Neural progenitor cell (in vitro differentiated cells): ENCODE measurements at regions not wholly inside any gene's neighbourhood (a gene's known extent, or its start where the extent isn't known, plus 50 kb on each side); places are given as distances from the start of the nearest gene placed in this dataset.

Experiments used
- DNase-seq: peaks from one replicate; pipeline ENCODE4 v3.0.0-alpha.2; 2016; ENCODE audit warnings: low spot score
- H2AFZ ChIP-seq: fragments of 200-600 bp; sonication (generic); replicated peaks from 2 replicates; pipeline ENCODE4 v1.6.1; 2016; ENCODE audit warnings: antibody characterized with exemption
- H3F3A ChIP-seq: fragments of 200-600 bp; sonication (generic); 2 replicates; pipeline ENCODE4 v1.6.1; 2016; ENCODE audit warnings: antibody characterized with exemption, low read depth
- H3K27ac ChIP-seq: fragments of 200-600 bp; sonication (generic); 2 replicates; pipeline ENCODE4 v1.5.1; 2016; ENCODE audit warnings: mild to moderate bottlenecking
- H3K27me3 ChIP-seq: fragments of 200-600 bp; sonication (generic); 2 replicates; pipeline ENCODE4 v1.6.1; 2016; ENCODE audit warnings: mild to moderate bottlenecking, moderate library complexity
- H3K36me3 ChIP-seq: fragments of 200-600 bp; sonication (generic); 2 replicates; pipeline ENCODE4 v1.5.1; 2016
- H3K4me1 ChIP-seq: fragments of 200-600 bp; sonication (generic); 2 replicates; pipeline ENCODE4 v1.6.1; 2016; ENCODE audit warnings: mixed run types
- H3K4me2 ChIP-seq: fragments of 200-600 bp; sonication (generic); 2 replicates; pipeline ENCODE4 v1.6.1; 2016
- H3K4me3 ChIP-seq: fragments of 200-600 bp; sonication (generic); 2 replicates; pipeline ENCODE4 v1.5.1; 2016
- H3K79me2 ChIP-seq: fragments of 200-600 bp; sonication (generic); 2 replicates; pipeline ENCODE4 v1.6.1; 2016; ENCODE audit warnings: low read depth
- H3K9ac ChIP-seq: fragments of 200-600 bp; sonication (generic); 2 replicates; pipeline ENCODE4 v1.6.1; 2016
- H3K9me3 ChIP-seq: fragments of 200-600 bp; sonication (generic); 2 replicates; pipeline ENCODE4 v1.5.1; 2016; ENCODE audit warnings: low read depth
- H4K20me1 ChIP-seq: fragments of 200-600 bp; sonication (generic); 2 replicates; pipeline ENCODE4 v1.6.1; 2016; ENCODE audit warnings: low read depth
- H3K27ac Mint-ChIP-seq: 3 replicates; pipeline ENCODE4 v1.8.0; 2021; ENCODE audit warnings: mixed read lengths
- H3K27me3 Mint-ChIP-seq: 2 replicates; pipeline ENCODE4 v1.8.0; 2022; ENCODE audit warnings: low read depth, mild to moderate bottlenecking, inconsistent platforms, moderate library complexity, mixed read lengths; ENCODE audit not compliant: insufficient read depth
- H3K36me3 Mint-ChIP-seq: 3 replicates; pipeline ENCODE4 v1.8.0; 2021; ENCODE audit warnings: mixed read lengths
- H3K4me1 Mint-ChIP-seq: 3 replicates; pipeline ENCODE4 v1.8.0; 2021; ENCODE audit warnings: mixed read lengths
- H3K4me3 Mint-ChIP-seq: 3 replicates; pipeline ENCODE4 v1.8.0; 2021; ENCODE audit warnings: mild to moderate bottlenecking, moderate library complexity, mixed read lengths
- H3K9me3 Mint-ChIP-seq: 3 replicates; pipeline ENCODE4 v1.8.0; 2020; ENCODE audit warnings: mixed read lengths
- CTCF ChIP-seq: fragments of 200-600 bp; sonication (generic); IDR thresholded peaks from 2 replicates; pipeline ENCODE4 v1.5.1; 2017; ENCODE audit warnings: antibody characterized with exemption, mild to moderate bottlenecking
- EZH2 ChIP-seq: fragments of 200-600 bp; sonication (generic); IDR thresholded peaks from 2 replicates; pipeline ENCODE4 v1.6.1; 2017; ENCODE audit warnings: antibody characterized with exemption, mild to moderate bottlenecking, moderate library complexity
- EZH2phosphoT487 ChIP-seq: fragments of 200-600 bp; sonication (generic); IDR thresholded peaks from 2 replicates; pipeline ENCODE4 v1.6.1; 2017; ENCODE audit warnings: antibody characterized with exemption

- Histone ChIP-seq H3K36me3 (no peaks in the 10 kb centered on the region), H3F3A (no peaks in the 10 kb centered on the region), H3K27ac (no peak overlapping the region), H3K27me3 (no peaks in the 10 kb centered on the region), H3K9me3 (no peaks in the 10 kb centered on the region), H4K20me1 (no peaks in the 10 kb centered on the region), H3K4me3 (no peak overlapping the region), H2AFZ (no peak overlapping the region), H3K4me2 (no peak overlapping the region), H3K4me1 (no peaks in the 10 kb centered on the region), H3K9ac (no peak overlapping the region), H3K79me2 (no peaks in the 10 kb centered on the region)
- H3K27ac Mint-ChIP-seq: no peak overlapping the region
- H3K4me1 Mint-ChIP-seq: no peaks in the 10 kb centered on the region
- no peak for TF ChIP-seq EZH2phosphoT487
- H3K27me3 Mint-ChIP-seq: no peaks in the 10 kb centered on the region
- no peak for DNase-seq
- H3K4me3 Mint-ChIP-seq: no peak overlapping the region
- peaks cover 2% of the 10 kb centered on the region for H3K9me3 Mint-ChIP-seq
- no peaks in the 10 kb centered on the region for H3K36me3 Mint-ChIP-seq
Observed at GRCh38 chr12:93148412-93148811, 219.3 kb upstream of the EEA1 start.

GRCh38 chr12:93149229-93149628 is 220.1 kb upstream of the EEA1 start:
- H3K4me1 Mint-ChIP-seq: no peaks in the 10 kb centered on the region
- H3K79me2 ChIP-seq: no peaks in the 10 kb centered on the region
- H3K27me3 ChIP-seq: no peaks in the 10 kb centered on the region
- no peaks in the 10 kb centered on the region for H4K20me1 ChIP-seq
- no peaks in the 10 kb centered on the region for H3K27me3 Mint-ChIP-seq
- no peaks in the 10 kb centered on the region for H3K36me3 Mint-ChIP-seq
- H3K9me3 Mint-ChIP-seq: peaks cover 2% of the 10 kb centered on the region
- no peaks in the 10 kb centered on the region for H3K36me3 ChIP-seq
- H3K9ac ChIP-seq: no peak overlapping the region
- no peaks in the 10 kb centered on the region for H3K4me1 ChIP-seq
- H2AFZ ChIP-seq: no peak overlapping the region
- DNase-seq: no peak
- TF ChIP-seq EZH2: no peak
- no peak for TF ChIP-seq CTCF
- TF ChIP-seq EZH2phosphoT487: no peak
- H3K4me2 ChIP-seq: no peak overlapping the region
- no peak overlapping the region for H3K4me3 Mint-ChIP-seq
- no peak overlapping the region for H3K27ac Mint-ChIP-seq
- no peak overlapping the region for H3K4me3 ChIP-seq
- no peaks in the 10 kb centered on the region for H3K9me3 ChIP-seq
- H3F3A ChIP-seq: no peaks in the 10 kb centered on the region
- no peak overlapping the region for H3K27ac ChIP-seq

- H2AFZ ChIP-seq: no peak overlapping the region
- no peaks in the 10 kb centered on the region for H3K9me3 ChIP-seq
- H3K4me1 Mint-ChIP-seq: peaks cover 2% of the 10 kb centered on the region
- no peak overlapping the region for H3K27ac Mint-ChIP-seq
- H3K4me3 Mint-ChIP-seq: no peak overlapping the region
- no peaks in the 10 kb centered on the region for H4K20me1 ChIP-seq
- no peaks in the 10 kb centered on the region for H3F3A ChIP-seq
- H3K79me2 ChIP-seq: no peaks in the 10 kb centered on the region
- H3K4me2 ChIP-seq: no peak overlapping the region
- no peaks in the 10 kb centered on the region for H3K4me1 ChIP-seq
- H3K36me3 ChIP-seq: no peaks in the 10 kb centered on the region
- no peak overlapping the region for H3K27ac ChIP-seq
- H3K4me3 ChIP-seq: no peak overlapping the region
- TF ChIP-seq CTCF: no peak
- TF ChIP-seq EZH2: no peak
- no peak for TF ChIP-seq EZH2phosphoT487
- no peaks in the 10 kb centered on the region for H3K27me3 ChIP-seq
- H3K9ac ChIP-seq: no peak overlapping the region
- H3K36me3 Mint-ChIP-seq: no peaks in the 10 kb centered on the region
- DNase-seq: no peak
- H3K27me3 Mint-ChIP-seq: no peaks in the 10 kb centered on the region
- H3K9me3 Mint-ChIP-seq: peaks cover 2% of the 10 kb centered on the region
Observed at GRCh38 chr12:93151079-93151762, 222.1 kb upstream of the EEA1 start.

GRCh38 chr12:93152617-93153016 is 223.5 kb upstream of the EEA1 start:
- Mint-ChIP-seq H3K9me3 (peaks cover 9% of the 10 kb centered on the region), H3K27me3 (no peaks in the 10 kb centered on the region), H3K4me3 (no peak overlapping the region), H3K36me3 (no peaks in the 10 kb centered on the region), H3K27ac (no peak overlapping the region), H3K4me1 (peaks cover 2% of the 10 kb centered on the region)
- no peak overlapping the region for H3K9ac ChIP-seq
- no peaks in the 10 kb centered on the region for H3K4me1 ChIP-seq
- TF ChIP-seq CTCF (no peak), EZH2phosphoT487 (no peak), EZH2 (no peak)
- no peaks in the 10 kb centered on the region for H3K9me3 ChIP-seq
- no peaks in the 10 kb centered on the region for H3K27me3 ChIP-seq
- H4K20me1 ChIP-seq: no peaks in the 10 kb centered on the region
- H3K79me2 ChIP-seq: no peaks in the 10 kb centered on the region
- H3F3A ChIP-seq: no peaks in the 10 kb centered on the region
- H2AFZ ChIP-seq: no peak overlapping the region
- no peak for DNase-seq
- no peak overlapping the region for H3K4me2 ChIP-seq
- no peaks in the 10 kb centered on the region for H3K36me3 ChIP-seq
- no peak overlapping the region for H3K4me3 ChIP-seq
- H3K27ac ChIP-seq: no peak overlapping the region
